ENCODE measurements at regions not wholly inside any gene's neighbourhood (a gene's known extent, or its start where the extent isn't known, plus 50 kb on each side); places are given as distances from the start of the nearest gene placed in this dataset.

- Histone ChIP-seq H3K4me3 (ENCODE audit: low read depth, low read length, poor library complexity, severe bottlenecking) (no peak overlapping the region), H3K27me3 (replicated peaks; ENCODE audit: insufficient read depth, low read depth, low read length, poor library complexity) (no peaks in the 10 kb centered on the region), H3K36me3 (ENCODE audit: insufficient read depth, low read length, poor library complexity, severe bottlenecking) (no peaks in the 10 kb centered on the region), H3K9me3 (ENCODE audit: low read depth, low read length, poor library complexity, severe bottlenecking) (no peaks in the 10 kb centered on the region), H3K4me1 (ENCODE audit: insufficient read depth, low read length, poor library complexity, severe bottlenecking) (no peaks in the 10 kb centered on the region), H3K27ac (ENCODE audit: low read depth, low read length, poor library complexity, severe bottlenecking) (no peak overlapping the region)
- intact Hi-C loops (cut with micrococcal nuclease; ENCODE audit: unreplicated experiment): no loop called here
- ChIA-PET POLR2A (ENCODE audit: low non-redundant PET) (no interaction called here), CTCF (no interaction called here)
- BruUV-seq (replicated peaks): no TSS peak
- DNase-seq (ENCODE audit: low spot score): no peak
- TF ChIP-seq CTCF (conservative IDR thresholded peaks at IDR 0.05; ENCODE audit: low read depth, low read length) (no peak), EZH2 (IDR thresholded peaks at IDR 0.05; ENCODE audit: borderline replicate concordance, low read depth, low read length, poor library complexity, severe bottlenecking) (no peak)
Measured at GRCh38 chr18:22872900-22873537, 60.1 kb upstream of the RBBP8 start.

GRCh38 chr18:22879293-22879692 lies 53.8 kb upstream of the RBBP8 start:
- Histone ChIP-seq H3K9me3 (ENCODE audit: low read depth, low read length, poor library complexity, severe bottlenecking) (no peaks in the 10 kb centered on the region), H3K36me3 (ENCODE audit: insufficient read depth, low read length, poor library complexity, severe bottlenecking) (no peaks in the 10 kb centered on the region), H3K4me3 (ENCODE audit: low read depth, low read length, poor library complexity, severe bottlenecking) (no peak overlapping the region), H3K4me1 (ENCODE audit: insufficient read depth, low read length, poor library complexity, severe bottlenecking) (no peaks in the 10 kb centered on the region), H3K27me3 (replicated peaks; ENCODE audit: insufficient read depth, low read depth, low read length, poor library complexity) (no peaks in the 10 kb centered on the region), H3K27ac (ENCODE audit: low read depth, low read length, poor library complexity, severe bottlenecking) (no peak overlapping the region)
- CTCF ChIA-PET: no interaction called here
- POLR2A ChIA-PET (ENCODE audit: low non-redundant PET): no interaction called here
- intact Hi-C loops (cut with micrococcal nuclease; ENCODE audit: unreplicated experiment): no loop called here
- TF ChIP-seq CTCF (conservative IDR thresholded peaks at IDR 0.05; ENCODE audit: low read depth, low read length) (no peak), EZH2 (IDR thresholded peaks at IDR 0.05; ENCODE audit: borderline replicate concordance, low read depth, low read length, poor library complexity, severe bottlenecking) (no peak)
- no peak for DNase-seq (ENCODE audit: low spot score)
- BruUV-seq (replicated peaks): no TSS peak

- Histone ChIP-seq H3K36me3 (ENCODE audit: insufficient read depth, low read length, poor library complexity, severe bottlenecking) (no peaks in the 10 kb centered on the region), H3K4me1 (ENCODE audit: insufficient read depth, low read length, poor library complexity, severe bottlenecking) (no peaks in the 10 kb centered on the region), H3K9me3 (ENCODE audit: low read depth, low read length, poor library complexity, severe bottlenecking) (no peaks in the 10 kb centered on the region), H3K27me3 (replicated peaks; ENCODE audit: insufficient read depth, low read depth, low read length, poor library complexity) (no peaks in the 10 kb centered on the region), H3K4me3 (ENCODE audit: low read depth, low read length, poor library complexity, severe bottlenecking) (no peak overlapping the region), H3K27ac (ENCODE audit: low read depth, low read length, poor library complexity, severe bottlenecking) (no peak overlapping the region)
- CTCF ChIA-PET: no interaction called here
- TF ChIP-seq CTCF (conservative IDR thresholded peaks at IDR 0.05; ENCODE audit: low read depth, low read length) (no peak), EZH2 (IDR thresholded peaks at IDR 0.05; ENCODE audit: borderline replicate concordance, low read depth, low read length, poor library complexity, severe bottlenecking) (no peak)
- POLR2A ChIA-PET (ENCODE audit: low non-redundant PET): no interaction called here
- BruUV-seq (replicated peaks): no TSS peak
- intact Hi-C loops (cut with micrococcal nuclease; ENCODE audit: unreplicated experiment): no loop called here
- no peak for DNase-seq (ENCODE audit: low spot score)
Measured at GRCh38 chr18:22882084-22882483, 51.0 kb upstream of the RBBP8 start.
